ENCODE measurements at regions not wholly inside any gene's neighbourhood (a gene's known extent, or its start where the extent isn't known, plus 50 kb on each side); places are given as distances from the start of the nearest gene placed in this dataset.

GRCh38 chr2:117703858-117704257 is 110.6 kb upstream of the DDX18 start:
- no peak overlapping the region for H3K4me3 Mint-ChIP-seq
- H3K9me3 Mint-ChIP-seq, result no peaks in the 10 kb centered on the region
- DNase-seq (ENCODE audit: low read depth, low spot score), result no peak
- H3K27me3 Mint-ChIP-seq (ENCODE audit: low read depth), result no peaks in the 10 kb centered on the region
- no peaks in the 10 kb centered on the region for H3K36me3 Mint-ChIP-seq (ENCODE audit: low read depth)
- TF ChIP-seq CTCF (conservative IDR thresholded peaks at IDR 0.05), result no peak
- H3K27ac Mint-ChIP-seq (ENCODE audit: unreplicated experiment), result no peak overlapping the region
- H3K4me1 Mint-ChIP-seq, result no peaks in the 10 kb centered on the region

- Mint-ChIP-seq H3K27ac (ENCODE audit: unreplicated experiment) (no peak overlapping the region), H3K9me3 (no peaks in the 10 kb centered on the region), H3K36me3 (ENCODE audit: low read depth) (no peaks in the 10 kb centered on the region), H3K4me3 (no peak overlapping the region), H3K4me1 (no peaks in the 10 kb centered on the region), H3K27me3 (ENCODE audit: low read depth) (no peaks in the 10 kb centered on the region)
- no peak for DNase-seq (ENCODE audit: low read depth, low spot score)
- no peak for TF ChIP-seq CTCF (conservative IDR thresholded peaks at IDR 0.05)
Observed at GRCh38 chr2:117704818-117705217, 109.7 kb upstream of the DDX18 start.

- Mint-ChIP-seq H3K27me3 (ENCODE audit: low read depth) (no peaks in the 10 kb centered on the region), H3K4me3 (no peak overlapping the region), H3K27ac (ENCODE audit: unreplicated experiment) (no peak overlapping the region), H3K9me3 (no peaks in the 10 kb centered on the region), H3K36me3 (ENCODE audit: low read depth) (no peaks in the 10 kb centered on the region), H3K4me1 (no peaks in the 10 kb centered on the region)
- DNase-seq (ENCODE audit: low read depth, low spot score), result no peak
- TF ChIP-seq CTCF (conservative IDR thresholded peaks at IDR 0.05), result no peak
Observed at GRCh38 chr2:117707874-117708273, 106.6 kb upstream of the DDX18 start.

- H3K27me3 Mint-ChIP-seq (ENCODE audit: low read depth), result no peaks in the 10 kb centered on the region
- TF ChIP-seq CTCF (conservative IDR thresholded peaks at IDR 0.05), result no peak
- H3K36me3 Mint-ChIP-seq (ENCODE audit: low read depth), result no peaks in the 10 kb centered on the region
- H3K27ac Mint-ChIP-seq (ENCODE audit: unreplicated experiment), result no peak overlapping the region
- no peaks in the 10 kb centered on the region for H3K4me1 Mint-ChIP-seq
- no peak overlapping the region for H3K4me3 Mint-ChIP-seq
- no peak for DNase-seq (ENCODE audit: low read depth, low spot score)
- no peaks in the 10 kb centered on the region for H3K9me3 Mint-ChIP-seq
Observed at GRCh38 chr2:117712684-117713083, 101.8 kb upstream of the DDX18 start.

- no peak for TF ChIP-seq CTCF (conservative IDR thresholded peaks at IDR 0.05)
- no peak overlapping the region for H3K4me3 Mint-ChIP-seq
Observed at GRCh38 chr2:117714110-117714509, 100.4 kb upstream of the DDX18 start.

More at GRCh38 chr2:117714110-117714509, 100.4 kb upstream of the DDX18 start:
- H3K9me3 Mint-ChIP-seq, result no peaks in the 10 kb centered on the region
- no peaks in the 10 kb centered on the region for H3K4me1 Mint-ChIP-seq
- H3K27me3 Mint-ChIP-seq (ENCODE audit: low read depth), result no peaks in the 10 kb centered on the region
- H3K27ac Mint-ChIP-seq (ENCODE audit: unreplicated experiment), result no peak overlapping the region
- no peaks in the 10 kb centered on the region for H3K36me3 Mint-ChIP-seq (ENCODE audit: low read depth)
- DNase-seq (ENCODE audit: low read depth, low spot score), result no peak
